Urothelium cell line (cell line): ENCODE measurements at regions not wholly inside any gene's neighbourhood (a gene's known extent, or its start where the extent isn't known, plus 50 kb on each side); places are given as distances from the start of the nearest gene placed in this dataset.
A peak's percentile ranks its signal among the peaks of the same experiment; 100 is the strongest.

Experiments
- DNase-seq: peaks from one replicate; pipeline ENCODE4 v3.0.0; 2011; ENCODE audit warnings: low spot score, mixed read lengths
- FAIRE-seq: peaks from 2 replicates; lab custom pipeline; 2011; peaks lifted over from hg19 to GRCh38; lab: Jason Lieb, UNC

DNA sequence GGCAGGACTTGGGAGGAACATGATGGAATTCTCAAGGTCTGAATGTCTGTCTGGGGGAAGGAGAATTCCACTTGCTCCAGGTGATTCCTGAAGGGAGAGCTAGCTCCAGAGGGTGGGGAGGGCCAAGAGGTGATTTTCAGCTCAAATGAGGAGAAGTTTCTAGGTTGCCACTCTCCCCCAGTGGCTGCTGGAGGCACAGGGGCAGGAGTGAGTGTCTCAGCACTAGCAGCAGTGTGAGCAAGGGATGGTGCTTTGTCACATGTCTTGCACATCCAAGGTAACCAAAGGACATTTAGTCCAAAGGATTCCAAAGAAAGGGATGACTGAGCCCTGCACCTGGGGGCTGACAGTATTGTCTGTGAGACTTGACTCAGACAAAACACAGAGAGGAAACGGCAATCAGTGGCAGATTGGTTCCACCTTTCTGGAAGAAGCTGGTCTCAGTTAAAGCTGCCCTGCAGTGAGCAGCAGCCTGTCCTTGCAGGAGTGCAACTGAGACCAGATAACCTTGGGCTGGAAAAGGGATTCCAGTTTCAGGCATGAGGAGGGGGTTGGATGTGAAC lies 51.2 kb upstream of the PCBD1 start:
- FAIRE-seq (peak; percentile 80), DNase-seq (no peak)

DNA sequence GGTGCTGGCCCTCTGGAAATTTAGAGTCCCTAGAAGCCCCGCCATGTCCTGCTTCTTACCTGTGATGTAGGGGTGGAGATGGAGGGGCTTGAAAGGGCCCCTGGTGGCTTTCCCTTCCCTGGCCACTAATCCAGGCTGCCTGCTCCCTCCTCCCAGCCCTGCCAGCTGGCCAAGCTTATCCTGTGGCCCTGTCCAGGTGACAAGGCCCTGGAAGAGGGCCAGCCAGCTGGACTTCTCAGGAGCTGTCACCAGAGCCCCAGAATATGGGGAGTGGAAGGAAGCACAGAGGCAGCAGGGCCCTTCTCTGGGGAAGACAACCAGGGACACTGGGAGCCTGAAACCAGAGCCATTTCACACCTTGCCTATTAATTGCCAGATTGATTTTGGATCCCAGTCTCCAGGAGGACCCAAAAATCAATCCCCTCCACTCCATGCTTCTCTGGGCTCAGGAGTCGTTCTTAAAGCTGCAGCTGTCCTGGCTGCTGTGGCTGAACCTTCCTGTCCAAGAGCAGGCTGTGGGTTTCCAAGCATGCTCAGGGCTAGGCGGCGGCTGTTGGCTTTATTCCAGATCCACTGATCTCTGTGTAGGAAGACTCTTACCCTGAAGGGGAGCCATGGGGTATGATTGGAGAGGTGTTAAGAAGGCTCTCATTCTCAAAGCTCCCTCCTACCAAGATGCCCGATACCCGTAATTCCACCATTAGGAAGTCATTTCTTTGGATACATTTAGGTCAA lies 52.6 kb upstream of the PCBD1 start:
- peak; percentile 48 for DNase-seq
- no peak for FAIRE-seq

DNA sequence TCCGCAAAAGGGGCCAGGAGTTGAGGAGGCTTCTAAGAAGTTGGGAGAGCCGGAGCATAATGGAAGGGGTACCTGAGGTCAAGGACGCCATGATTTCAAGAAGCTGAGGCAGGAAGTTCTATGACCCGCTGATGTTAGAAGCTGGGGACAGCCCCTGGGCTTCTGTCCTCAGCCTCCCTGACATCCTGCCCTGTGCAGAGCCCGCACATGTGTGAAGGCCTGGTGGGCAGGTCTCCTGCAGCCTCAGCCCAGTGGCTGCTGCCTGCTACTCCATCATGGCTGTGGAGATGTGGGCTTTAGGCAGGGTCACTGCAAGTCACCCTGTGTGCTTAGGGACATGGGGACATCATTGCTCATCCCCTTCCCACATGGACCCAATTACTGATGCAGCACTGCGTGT lies 53.8 kb upstream of the PCBD1 start:
- DNase-seq, result no peak
- no peak for FAIRE-seq

DNA sequence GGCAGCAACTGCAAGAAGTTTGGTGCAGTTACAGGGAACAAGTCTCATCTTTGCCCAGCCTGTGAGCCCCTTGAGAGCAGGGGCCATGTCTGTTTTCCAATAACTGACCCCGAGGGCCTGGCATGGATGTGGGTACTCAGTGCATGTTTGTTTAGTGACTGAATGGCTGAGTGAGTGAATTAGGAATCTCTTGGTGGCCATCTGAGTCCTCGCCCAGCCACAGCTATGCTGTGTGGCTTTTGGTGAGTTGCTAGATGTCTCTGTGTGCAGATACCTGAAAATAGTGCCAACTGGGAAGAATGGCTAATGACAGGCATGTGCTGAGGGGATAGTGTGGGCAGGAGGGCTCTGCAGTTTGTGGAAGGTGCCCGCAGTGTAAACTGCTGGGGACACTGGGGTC lies 54.4 kb upstream of the PCBD1 start:
- FAIRE-seq (peak; percentile 9), DNase-seq (no peak)

DNA sequence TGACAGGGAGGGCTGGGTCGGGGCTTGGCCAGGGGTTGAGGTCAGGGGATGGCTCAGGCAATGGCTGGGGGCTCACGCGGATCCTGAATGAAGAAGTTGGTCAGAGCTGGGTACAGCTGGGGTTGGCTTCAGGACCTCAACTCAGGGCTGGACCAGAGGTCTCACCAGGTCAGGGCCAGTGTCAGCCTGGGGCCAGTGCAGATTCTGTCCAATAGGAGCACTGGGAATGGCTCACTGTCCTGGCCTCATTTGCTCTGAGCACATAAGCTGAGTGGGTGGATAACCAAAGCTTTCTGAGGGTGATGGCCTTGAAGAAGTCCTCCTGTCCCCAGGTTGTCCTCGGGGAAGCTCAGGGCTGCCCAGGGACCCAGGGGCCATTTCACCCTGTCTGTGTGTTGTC lies 54.9 kb upstream of the PCBD1 start:
- no peak for DNase-seq
- FAIRE-seq, result no peak

DNA sequence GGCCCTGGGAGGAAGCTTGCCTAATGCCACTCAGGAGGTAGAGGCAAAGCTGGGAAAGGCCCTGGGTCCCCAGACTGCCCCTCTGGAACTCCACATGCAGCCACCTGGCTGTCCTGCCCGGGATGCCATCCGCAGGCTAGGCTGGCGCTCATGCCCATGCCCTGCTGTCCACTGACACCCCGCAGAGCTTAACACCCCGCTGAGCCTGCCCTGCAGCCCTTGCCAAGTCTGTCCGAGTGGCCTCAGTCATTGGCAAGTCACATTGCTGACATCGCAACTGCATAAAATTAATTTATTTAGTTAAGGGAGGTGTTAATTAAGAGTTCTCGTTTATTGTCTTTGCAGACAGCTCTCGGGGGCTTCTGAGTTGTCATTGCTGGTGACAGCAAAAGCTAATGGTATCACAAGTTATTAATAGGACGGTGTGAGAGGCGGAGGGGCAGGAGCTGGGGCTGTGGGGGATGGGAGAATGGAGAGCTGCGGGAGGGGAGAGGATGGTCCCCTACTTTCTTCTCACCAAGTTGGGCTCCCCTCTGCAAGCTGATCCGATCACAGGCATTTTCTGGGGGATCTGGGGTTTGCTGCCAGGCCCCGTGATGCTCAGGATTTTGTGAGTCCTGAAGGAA lies 55.6 kb upstream of the PCBD1 start:
- FAIRE-seq, result peak; percentile 5
- DNase-seq, result no peak

DNA sequence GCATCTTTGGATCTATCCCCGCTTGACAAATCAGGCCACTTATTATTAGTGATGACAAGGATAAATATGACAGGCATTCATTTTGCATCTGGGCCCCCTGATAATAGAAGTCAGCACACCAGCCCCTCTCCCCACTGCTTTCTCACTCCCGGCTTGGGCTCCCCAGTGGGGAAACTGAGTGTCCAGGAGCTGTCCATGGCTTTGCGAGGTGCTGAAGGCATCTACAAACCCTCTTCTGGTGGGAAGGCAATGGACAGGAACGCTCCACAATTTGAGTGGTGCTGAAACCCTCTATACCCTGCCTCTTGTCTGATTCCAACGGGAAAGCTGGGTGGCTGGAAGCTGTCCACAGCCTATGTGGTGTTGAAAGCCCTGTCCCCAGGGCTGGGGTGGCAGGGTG lies 61.7 kb upstream of the PCBD1 start:
- DNase-seq (no peak), FAIRE-seq (no peak)

DNA sequence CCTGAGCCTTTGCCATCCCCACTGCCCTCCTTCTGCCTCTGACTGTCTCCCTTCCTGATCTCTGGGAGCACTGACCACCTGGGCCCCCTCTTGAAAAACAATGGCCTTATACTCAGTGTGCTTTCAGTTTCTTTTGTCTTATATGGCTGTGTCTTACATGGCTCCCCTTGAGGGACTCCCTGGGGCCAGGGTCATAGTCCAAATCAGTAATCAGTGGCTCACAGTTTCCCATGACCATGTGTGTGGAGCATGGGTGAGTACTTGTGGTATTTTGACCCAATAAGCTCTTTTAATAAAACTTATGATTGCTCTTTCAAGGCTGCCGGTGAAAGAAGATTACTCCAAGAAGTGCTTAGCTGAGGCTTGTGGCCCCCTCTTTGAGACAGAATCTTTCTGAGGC lies 62.4 kb upstream of the PCBD1 start:
- no peak for FAIRE-seq
- no peak for DNase-seq

DNA sequence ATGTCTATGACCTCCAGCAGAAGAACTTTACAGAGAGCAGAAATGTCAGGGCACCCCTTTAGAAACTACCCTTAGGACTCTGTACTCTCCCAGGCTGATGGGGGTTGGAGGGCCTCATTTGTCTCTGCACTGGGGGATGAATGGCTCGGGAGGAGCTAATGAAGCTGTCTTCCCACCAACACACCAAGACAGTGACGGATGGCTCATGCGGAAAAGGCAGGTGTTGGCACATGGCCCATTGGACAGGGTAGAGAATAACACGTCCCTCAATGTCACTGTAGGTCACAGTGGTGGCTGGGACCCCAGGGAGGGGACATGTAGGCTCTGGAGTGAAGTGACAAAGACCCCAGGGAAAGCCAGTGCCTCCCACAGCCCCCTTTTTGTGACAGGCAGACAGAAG lies 64.0 kb upstream of the PCBD1 start:
- no peak for FAIRE-seq
- DNase-seq, result no peak

DNA sequence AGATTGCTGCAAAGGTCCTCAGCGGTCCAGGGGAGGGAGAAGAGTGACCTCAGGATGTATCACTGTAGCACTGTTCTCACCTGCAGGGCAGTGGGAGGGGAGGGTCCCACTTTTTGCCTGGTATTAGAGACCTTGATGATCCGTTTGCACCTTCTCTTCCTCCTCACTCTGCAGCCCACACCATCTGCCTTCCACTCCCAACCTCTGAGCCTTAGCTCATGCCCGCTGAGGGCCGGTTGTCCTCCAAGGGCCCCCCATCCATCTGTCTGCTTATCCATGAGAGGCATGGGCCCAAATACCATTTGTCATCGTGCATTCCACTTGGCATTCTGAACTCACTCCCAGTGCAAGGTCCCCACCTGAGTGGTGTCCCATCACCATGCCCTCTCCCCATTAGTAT lies 64.6 kb upstream of the PCBD1 start:
- FAIRE-seq (no peak), DNase-seq (no peak)

DNA sequence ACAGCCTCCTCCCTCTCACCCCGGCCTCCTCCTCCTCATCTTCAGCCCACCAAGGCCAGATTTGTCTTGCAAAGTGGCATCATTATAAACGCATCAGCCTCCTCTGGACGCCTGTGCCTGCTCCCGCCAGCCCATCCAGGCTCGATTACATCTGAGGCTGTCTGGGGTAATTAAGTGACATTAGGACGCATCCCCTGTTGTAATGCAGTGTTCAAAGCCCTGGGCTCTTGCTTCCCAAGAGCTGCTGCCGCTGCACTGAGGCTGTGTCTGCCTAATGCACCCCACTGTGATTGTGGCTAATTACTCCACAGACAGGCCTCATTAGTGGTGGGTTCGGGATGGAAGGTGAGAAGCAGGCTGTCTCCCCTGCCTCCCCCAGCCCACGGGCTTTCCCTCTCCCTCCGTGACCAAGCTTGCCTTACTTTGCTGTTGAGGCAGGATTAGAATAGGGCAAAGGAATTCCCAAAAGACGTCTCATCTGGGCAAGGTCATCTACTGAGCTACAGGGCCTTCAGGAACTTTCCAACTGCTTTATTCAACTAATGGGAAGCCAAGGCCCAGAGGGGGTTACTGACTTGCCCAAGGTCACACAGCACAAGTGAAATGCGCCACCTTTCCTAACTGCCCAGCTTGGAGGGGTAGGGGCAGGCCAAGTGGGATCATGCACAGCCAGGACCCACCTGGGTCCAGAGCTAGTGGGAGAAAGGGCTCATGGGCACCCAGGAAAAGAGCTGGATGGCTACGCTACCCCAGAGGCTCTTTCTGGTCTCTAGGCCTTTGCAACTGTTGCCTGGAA lies 66.2 kb upstream of the PCBD1 start:
- no peak for DNase-seq
- no peak for FAIRE-seq

DNA sequence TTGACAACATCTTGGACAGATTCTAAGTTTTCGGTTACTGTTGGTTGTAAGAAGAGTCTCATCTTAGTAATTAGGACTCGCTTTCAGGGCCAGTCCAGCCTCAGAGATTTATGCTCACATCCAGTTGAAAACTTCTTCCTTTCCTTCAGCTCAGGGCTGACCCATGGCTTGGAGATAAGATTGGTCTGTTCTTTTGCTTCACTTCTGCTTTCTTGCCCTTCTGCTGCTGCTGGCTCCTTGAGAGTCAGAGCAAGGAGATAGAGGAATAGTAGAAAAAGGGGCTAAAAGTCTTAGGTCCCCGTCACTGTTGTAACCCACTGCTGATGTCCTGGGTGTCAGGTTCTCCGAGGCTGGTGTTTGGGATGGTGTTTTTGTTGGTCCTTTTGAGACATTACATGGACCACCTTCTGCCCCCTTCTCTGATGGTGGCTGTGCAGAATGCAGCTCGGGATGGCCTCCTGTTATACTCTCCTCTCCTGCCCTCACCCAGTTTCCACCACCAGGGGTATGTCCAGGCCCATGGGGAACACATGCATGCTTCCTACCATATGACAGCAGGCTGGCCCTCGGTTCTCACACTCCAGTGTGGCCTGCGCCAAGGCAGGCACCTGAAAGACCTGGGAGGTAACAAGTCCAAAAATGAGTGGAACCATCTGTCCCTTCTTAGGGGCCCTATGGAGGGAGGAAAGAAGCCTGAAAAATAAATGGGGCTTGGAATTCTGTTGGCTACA lies 67.8 kb upstream of the PCBD1 start:
- FAIRE-seq (no peak), DNase-seq (no peak)

DNA sequence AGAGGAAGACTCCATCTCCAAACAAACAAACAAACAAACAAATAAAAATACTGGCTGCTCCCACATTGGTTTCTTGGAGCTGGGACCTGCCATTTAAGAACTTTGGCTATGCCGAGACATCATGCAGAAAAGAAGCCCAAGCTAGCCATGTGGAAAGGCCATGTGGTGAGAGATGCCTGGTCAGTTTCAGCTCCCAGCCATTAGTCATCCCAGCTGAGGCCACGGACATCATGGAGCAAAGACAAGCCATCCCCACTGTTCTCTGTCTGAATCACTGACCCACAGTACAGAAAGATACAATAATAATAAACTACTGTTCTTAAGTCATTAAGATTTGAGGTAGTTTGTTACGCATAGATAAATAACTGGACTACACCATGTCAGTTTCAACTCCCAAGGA lies 70.0 kb upstream of the PCBD1 start:
- FAIRE-seq (no peak), DNase-seq (no peak)

DNA sequence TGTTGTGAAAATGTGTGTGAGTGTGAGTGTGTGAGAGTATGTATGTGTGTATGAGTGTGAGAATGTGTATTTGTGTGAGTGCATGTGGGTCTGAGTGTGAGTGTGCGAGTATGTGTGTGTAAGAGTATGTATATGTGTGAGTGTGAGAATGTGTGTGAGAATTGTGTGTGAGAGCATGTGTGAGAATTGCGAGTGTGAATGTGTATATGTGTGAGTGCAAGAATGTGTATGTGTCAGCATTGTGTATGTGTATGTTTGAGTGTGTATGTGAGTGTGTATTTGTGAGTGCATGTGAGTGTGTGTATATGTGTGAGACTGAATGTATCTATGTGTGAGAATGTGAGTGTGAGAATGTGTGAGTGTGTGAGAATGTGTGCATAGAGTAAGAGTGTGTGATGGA lies 72.0 kb upstream of the PCBD1 start:
- no peak for DNase-seq
- peak; percentile 95 for FAIRE-seq

DNA sequence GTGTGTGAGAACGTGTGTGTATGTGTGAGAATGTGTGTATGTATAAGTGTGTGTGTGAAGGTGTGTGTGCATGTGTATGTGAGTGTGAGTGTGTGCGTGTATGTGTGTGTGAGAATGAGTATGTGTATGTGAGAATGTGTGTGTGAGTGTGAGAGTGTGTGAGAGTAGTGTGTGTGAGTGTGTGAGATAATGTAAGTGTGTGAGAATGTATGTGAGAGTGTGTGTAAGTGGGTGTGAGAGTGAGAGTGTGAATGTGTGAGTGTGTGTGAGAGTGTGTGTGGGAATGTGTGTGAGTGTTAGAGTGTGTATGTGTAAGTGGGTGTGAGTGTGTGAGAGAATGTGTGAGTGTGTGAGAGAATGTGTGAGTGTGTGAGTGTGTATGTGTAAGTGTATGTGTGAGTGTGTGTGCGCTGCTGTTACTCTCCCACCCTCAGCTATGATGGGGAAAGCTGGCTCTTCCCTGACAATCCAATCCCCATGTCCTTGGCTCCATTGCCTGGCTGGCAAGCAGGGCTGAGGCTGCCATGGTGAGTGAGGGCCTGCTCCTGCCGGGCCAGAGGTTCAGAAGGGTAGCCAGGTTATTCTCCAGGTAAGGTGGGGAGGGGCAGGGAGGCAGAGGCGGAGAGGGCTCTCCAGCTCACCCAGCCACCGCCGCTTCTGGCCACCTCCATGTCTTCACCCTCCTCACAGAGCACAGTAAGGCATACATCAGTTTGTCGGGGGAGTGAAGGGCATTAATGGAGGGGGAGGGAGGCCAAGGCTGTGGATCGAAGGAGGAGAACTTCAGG lies 72.6 kb upstream of the PCBD1 start:
- DNase-seq (no peak), FAIRE-seq (no peak)

DNA sequence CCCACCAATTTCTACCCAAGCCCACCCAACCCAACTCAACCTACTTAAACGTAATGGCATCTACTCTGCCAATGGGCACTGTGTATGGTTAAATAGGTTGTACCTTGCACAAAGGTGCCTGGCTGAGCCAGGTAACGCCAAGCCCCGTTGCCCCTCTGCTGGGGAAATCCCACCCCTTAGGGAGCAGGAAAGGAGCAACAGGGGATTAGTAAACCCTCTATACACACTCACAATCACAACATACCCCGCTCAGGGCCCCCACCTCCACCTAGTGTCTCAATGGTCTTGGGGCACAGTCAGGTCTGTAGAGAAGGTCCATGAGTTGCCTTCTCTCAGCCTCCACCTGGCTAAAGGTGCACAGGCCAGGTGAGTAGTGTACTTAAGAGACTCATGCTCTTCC lies 74.3 kb upstream of the PCBD1 start:
- FAIRE-seq (no peak), DNase-seq (no peak)

DNA sequence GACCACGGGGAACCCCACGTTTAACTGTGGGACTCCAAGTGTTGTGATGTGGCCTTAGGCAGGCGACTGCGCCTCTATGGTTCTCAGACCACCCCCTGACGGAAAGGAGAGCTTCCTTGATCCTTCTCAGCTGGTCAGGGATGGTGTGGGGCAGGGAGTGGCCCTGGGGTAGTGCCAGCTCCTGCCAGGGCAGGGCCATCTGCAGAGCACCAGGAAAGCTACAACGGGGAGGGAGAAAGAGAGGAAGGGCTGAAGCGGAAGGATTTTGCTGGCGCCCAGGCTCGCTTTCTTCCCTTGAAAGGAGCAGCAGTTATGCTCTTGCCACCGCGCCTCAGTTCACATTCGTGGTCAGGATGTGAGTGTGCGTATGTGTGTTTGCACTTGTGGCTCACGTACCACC lies 74.9 kb upstream of the PCBD1 start:
- DNase-seq (no peak), FAIRE-seq (no peak)

DNA sequence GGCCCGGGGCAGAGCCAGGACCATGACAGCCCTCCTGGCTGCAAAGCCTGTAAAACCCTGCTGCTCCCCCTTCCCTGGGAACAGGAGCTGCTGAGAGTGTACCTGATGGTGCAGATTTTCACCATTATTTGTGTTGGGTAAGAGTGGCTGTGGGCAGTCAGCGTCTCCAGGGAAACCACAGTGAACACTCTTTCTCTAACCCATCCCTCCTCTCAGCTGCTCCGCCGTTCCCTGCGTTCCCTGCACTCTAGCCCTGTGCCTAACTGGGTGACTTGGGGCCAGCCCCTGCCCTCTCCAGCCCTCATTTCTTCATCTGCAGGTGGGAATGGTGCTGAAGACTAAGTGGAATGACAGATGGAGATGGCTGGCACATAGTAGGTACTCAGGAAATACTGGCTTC lies 75.9 kb upstream of the PCBD1 start:
- no peak for FAIRE-seq
- no peak for DNase-seq

DNA sequence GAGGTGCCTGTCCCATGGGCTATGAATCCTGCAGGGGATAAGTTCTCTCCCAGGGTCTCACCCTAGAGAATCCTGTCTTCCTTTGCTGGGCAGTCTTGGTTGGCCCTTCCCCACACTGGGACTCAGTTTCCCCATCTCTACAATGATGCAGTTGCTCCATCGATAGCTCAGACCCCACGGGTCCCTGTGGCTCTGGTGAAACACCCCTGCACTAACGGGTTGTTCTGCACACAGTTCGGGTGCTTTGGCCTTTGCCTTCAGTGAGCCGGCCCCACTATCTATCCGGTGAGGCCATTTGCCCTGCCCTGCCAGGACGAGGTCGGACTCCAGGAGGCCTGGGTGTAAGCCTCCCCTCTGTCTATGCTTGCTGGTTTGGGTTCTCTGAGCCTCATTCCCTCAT lies 76.5 kb upstream of the PCBD1 start:
- FAIRE-seq, result no peak
- DNase-seq, result no peak

DNA sequence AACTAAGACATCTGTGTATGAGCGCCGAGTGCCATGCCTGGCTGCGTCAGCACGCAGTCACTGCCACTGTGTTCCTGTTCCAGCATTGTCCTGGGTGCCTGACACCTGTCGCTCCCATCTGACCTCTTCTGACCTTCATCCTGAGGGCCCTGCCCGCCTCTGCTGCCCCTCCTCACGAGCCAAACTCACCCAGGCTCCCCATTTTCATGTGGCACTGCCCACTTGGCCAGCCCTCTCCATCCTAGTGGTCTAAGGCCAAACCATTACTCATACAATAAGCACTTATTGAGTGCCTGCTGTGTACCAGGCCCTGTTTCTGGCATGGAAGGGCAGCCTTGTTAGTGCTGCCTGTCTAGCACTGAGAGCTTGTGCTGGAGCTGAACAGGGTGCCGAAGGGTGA lies 77.2 kb upstream of the PCBD1 start:
- DNase-seq (no peak), FAIRE-seq (peak; percentile 53)
